ENCODE measurements at regions not wholly inside any gene's neighbourhood (a gene's known extent, or its start where the extent isn't known, plus 50 kb on each side); places are given as distances from the start of the nearest gene placed in this dataset.

DNA sequence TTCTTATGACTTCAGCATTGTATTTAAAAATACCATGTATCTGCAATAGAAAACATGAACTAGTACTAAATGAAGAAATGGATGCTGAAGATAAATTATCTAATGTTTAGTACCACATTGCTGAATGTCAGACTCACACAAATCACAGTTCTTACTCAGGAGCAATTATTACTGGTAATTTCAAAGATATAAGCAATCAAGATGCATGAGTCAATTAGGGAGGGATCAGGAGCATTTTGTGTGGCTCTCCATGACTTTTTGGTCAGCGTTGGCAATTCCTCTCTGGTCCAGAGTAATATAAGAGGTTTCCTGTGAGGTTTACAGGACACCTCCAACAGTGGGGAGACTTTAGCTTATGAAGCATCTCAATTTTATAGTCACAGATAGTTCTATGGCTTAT is 167.0 kb upstream of the PCDH7 start:
- Histone ChIP-seq H3K79me2 (replicated peaks; ENCODE audit: insufficient read depth) (no peaks in the 10 kb centered on the region), H3F3A (replicated peaks; ENCODE audit: low read depth) (no peaks in the 10 kb centered on the region), H3K4me1 (ENCODE audit: insufficient read depth) (no peaks in the 10 kb centered on the region), H4K20me1 (replicated peaks; ENCODE audit: insufficient read depth) (no peaks in the 10 kb centered on the region), H3K4me3 (no peak overlapping the region), H3K4me2 (no peak overlapping the region), H2AFZ (no peak overlapping the region), H3K27me3 (ENCODE audit: insufficient read depth) (no peaks in the 10 kb centered on the region), H3K9me2 (ENCODE audit: insufficient read depth) (no peaks in the 10 kb centered on the region; the same call in 1 of the 2 replicates), H3K27ac (ENCODE audit: low read depth) (no peak overlapping the region), H3K36me3 (ENCODE audit: insufficient read depth) (no peaks in the 10 kb centered on the region)
- Mint-ChIP-seq H3K27ac (no peak overlapping the region), H3K27me3 (ENCODE audit: insufficient read depth, low read depth, poor library complexity) (no peaks in the 10 kb centered on the region), H3K36me3 (ENCODE audit: low read depth) (no peaks in the 10 kb centered on the region), H3K9me3 (peaks cover 5% of the 10 kb centered on the region; the same call in 1 of the 3 replicates), H3K4me3 (no peak overlapping the region), H3K4me1 (no peaks in the 10 kb centered on the region)
- DNase-seq (ENCODE audit: low spot score) (no peak), ATAC-seq (no peak)
- TF ChIP-seq NANOG (IDR thresholded peaks at IDR 0.05; ENCODE audit: borderline replicate concordance): no peak
- TF ChIP-seq ZNF331 (CRISPR knock-in tag; IDR thresholded peaks at IDR 0.05; ENCODE audit: low read depth): no peak

DNA sequence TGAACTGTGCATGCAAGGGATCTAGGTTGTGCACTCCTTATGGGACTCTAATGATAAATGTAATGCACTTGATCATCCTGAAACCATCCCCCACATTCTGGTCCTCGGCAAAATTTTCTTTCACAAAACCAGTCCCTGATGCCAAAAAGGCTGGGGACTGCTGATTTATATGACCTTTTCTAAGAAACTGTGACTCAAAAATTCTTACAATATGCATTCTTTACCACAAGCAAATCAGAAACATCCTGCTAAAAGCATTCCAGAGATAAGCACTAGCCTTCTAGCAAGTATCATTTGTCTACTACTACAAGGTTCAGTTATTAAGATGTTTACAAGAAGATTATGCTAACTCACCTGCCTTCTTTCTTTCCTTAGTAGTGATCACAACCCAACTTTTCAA is 166.5 kb upstream of the PCDH7 start:
- ATAC-seq (no peak), DNase-seq (ENCODE audit: low spot score) (no peak)
- Mint-ChIP-seq H3K27ac (no peak overlapping the region), H3K9me3 (peaks cover 5% of the 10 kb centered on the region; the same call in 1 of the 3 replicates), H3K36me3 (ENCODE audit: low read depth) (no peaks in the 10 kb centered on the region), H3K4me1 (no peaks in the 10 kb centered on the region), H3K4me3 (no peak overlapping the region), H3K27me3 (ENCODE audit: insufficient read depth, low read depth, poor library complexity) (no peaks in the 10 kb centered on the region)
- TF ChIP-seq JUNB (IDR thresholded peaks at IDR 0.05; ENCODE audit: unreplicated experiment) (no peak), CTCF (conservative IDR thresholded peaks at IDR 0.05; ENCODE audit: low read depth in 2 of 2) (no peak), CREB1 (CRISPR knock-in tag; IDR thresholded peaks at IDR 0.05; ENCODE audit: low read depth) (no peak)
- H3K4me2 ChIP-seq: no peak overlapping the region
- H2AFZ ChIP-seq: no peak overlapping the region
- no peaks in the 10 kb centered on the region for H3K79me2 ChIP-seq (replicated peaks; ENCODE audit: insufficient read depth)
- no peak overlapping the region for H3K4me3 ChIP-seq
- no peaks in the 10 kb centered on the region for H3K4me1 ChIP-seq (ENCODE audit: insufficient read depth)
- H3K27me3 ChIP-seq (ENCODE audit: insufficient read depth): no peaks in the 10 kb centered on the region
- H3K9me2 ChIP-seq (ENCODE audit: insufficient read depth): no peaks in the 10 kb centered on the region; the same call in 1 of the 2 replicates
- H3F3A ChIP-seq (replicated peaks; ENCODE audit: low read depth): no peaks in the 10 kb centered on the region
- H4K20me1 ChIP-seq (replicated peaks; ENCODE audit: insufficient read depth): no peaks in the 10 kb centered on the region
- no peak overlapping the region for H3K27ac ChIP-seq (ENCODE audit: low read depth)
- no peaks in the 10 kb centered on the region for H3K36me3 ChIP-seq (ENCODE audit: insufficient read depth)

- DNase-seq (ENCODE audit: low spot score) (no peak), ATAC-seq (no peak)
- Histone ChIP-seq H3K36me3 (ENCODE audit: insufficient read depth) (no peaks in the 10 kb centered on the region), H3K4me3 (no peak overlapping the region), H3F3A (replicated peaks; ENCODE audit: low read depth) (no peaks in the 10 kb centered on the region), H3K4me2 (no peak overlapping the region), H3K4me1 (ENCODE audit: insufficient read depth) (no peaks in the 10 kb centered on the region), H4K20me1 (replicated peaks; ENCODE audit: insufficient read depth) (no peaks in the 10 kb centered on the region), H3K27me3 (ENCODE audit: insufficient read depth) (no peaks in the 10 kb centered on the region), H3K27ac (ENCODE audit: low read depth) (no peak overlapping the region), H3K79me2 (replicated peaks; ENCODE audit: insufficient read depth) (no peaks in the 10 kb centered on the region), H3K9me2 (ENCODE audit: insufficient read depth) (no peaks in the 10 kb centered on the region; the same call in 1 of the 2 replicates), H2AFZ (no peak overlapping the region)
- no peaks in the 10 kb centered on the region for H3K36me3 Mint-ChIP-seq (ENCODE audit: low read depth)
- H3K4me1 Mint-ChIP-seq: no peaks in the 10 kb centered on the region
- H3K4me3 Mint-ChIP-seq: no peak overlapping the region
- peaks cover under 1% of the 10 kb centered on the region; the same call in 1 of the 3 replicates for H3K9me3 Mint-ChIP-seq
- H3K27me3 Mint-ChIP-seq (ENCODE audit: insufficient read depth, low read depth, poor library complexity): no peaks in the 10 kb centered on the region
- H3K27ac Mint-ChIP-seq: no peak overlapping the region
- TF ChIP-seq JUNB (IDR thresholded peaks at IDR 0.05; ENCODE audit: unreplicated experiment) (no peak), EZH2phosphoT487 (IDR thresholded peaks at IDR 0.05; ENCODE audit: unreplicated experiment) (no peak), ZNF331 (CRISPR knock-in tag; IDR thresholded peaks at IDR 0.05; ENCODE audit: low read depth) (no peak), POLR2AphosphoS5 (IDR thresholded peaks at IDR 0.05; ENCODE audit: low read depth) (no peak), STAT1 (IDR thresholded peaks at IDR 0.05; ENCODE audit: unreplicated experiment) (no peak), EZH2 (IDR thresholded peaks at IDR 0.05; ENCODE audit: low read depth, unreplicated experiment) (no peak), ETS1 (IDR thresholded peaks at IDR 0.05) (no peak)
- TF ChIP-seq, protein P1, sequence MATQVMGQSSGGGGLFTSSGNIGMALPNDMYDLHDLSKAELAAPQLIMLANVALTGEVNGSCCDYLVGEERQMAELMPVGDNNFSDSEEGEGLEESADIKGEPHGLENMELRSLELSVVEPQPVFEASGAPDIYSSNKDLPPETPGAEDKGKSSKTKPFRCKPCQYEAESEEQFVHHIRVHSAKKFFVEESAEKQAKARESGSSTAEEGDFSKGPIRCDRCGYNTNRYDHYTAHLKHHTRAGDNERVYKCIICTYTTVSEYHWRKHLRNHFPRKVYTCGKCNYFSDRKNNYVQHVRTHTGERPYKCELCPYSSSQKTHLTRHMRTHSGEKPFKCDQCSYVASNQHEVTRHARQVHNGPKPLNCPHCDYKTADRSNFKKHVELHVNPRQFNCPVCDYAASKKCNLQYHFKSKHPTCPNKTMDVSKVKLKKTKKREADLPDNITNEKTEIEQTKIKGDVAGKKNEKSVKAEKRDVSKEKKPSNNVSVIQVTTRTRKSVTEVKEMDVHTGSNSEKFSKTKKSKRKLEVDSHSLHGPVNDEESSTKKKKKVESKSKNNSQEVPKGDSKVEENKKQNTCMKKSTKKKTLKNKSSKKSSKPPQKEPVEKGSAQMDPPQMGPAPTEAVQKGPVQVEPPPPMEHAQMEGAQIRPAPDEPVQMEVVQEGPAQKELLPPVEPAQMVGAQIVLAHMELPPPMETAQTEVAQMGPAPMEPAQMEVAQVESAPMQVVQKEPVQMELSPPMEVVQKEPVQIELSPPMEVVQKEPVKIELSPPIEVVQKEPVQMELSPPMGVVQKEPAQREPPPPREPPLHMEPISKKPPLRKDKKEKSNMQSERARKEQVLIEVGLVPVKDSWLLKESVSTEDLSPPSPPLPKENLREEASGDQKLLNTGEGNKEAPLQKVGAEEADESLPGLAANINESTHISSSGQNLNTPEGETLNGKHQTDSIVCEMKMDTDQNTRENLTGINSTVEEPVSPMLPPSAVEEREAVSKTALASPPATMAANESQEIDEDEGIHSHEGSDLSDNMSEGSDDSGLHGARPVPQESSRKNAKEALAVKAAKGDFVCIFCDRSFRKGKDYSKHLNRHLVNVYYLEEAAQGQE (IDR thresholded peaks at IDR 0.05; ENCODE audit: unreplicated experiment): no peak
Observed at GRCh38 chr4:30555775-30556174, 164.4 kb upstream of the PCDH7 start.
